ENCODE measurements at regions not wholly inside any gene's neighbourhood (a gene's known extent, or its start where the extent isn't known, plus 50 kb on each side); places are given as distances from the start of the nearest gene placed in this dataset.

DNA sequence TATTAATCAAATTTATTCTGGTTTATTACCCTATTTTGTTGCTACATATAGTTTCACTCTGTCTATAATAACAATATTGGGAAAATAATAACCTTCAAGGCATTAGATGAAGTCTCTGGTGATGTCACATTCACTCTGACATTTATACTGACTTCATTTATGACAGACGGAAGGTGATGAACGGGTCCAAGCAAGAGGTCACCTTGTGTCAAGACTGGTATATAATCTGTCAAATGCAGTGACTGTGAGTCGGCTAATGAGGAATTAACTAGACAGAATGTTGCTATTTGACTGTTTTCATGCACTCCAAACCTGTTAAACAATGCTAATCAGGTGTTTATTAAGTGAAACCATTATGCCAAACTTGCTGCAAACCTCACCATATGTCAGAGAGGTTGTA is 800.5 kb upstream of the KLHL1 start:
- no peak overlapping the region for H3K4me3 Mint-ChIP-seq (ENCODE audit: unreplicated experiment)
- no TSS peak for BruUV-seq (replicated peaks)
- H3K9me3 Mint-ChIP-seq (ENCODE audit: unreplicated experiment): no peaks in the 10 kb centered on the region
- no peaks in the 10 kb centered on the region for H3K4me1 Mint-ChIP-seq (ENCODE audit: insufficient read depth, unreplicated experiment)
- no peak overlapping the region for H3K27ac Mint-ChIP-seq (ENCODE audit: low read depth, unreplicated experiment)
- ChIA-PET CTCF (no interaction called here), POLR2A (no interaction called here)
- intact Hi-C loops (cut with micrococcal nuclease): no loop called here
- no peaks in the 10 kb centered on the region for H3K36me3 Mint-ChIP-seq (ENCODE audit: insufficient read depth, unreplicated experiment)
- DNase-seq (ENCODE audit: unreplicated experiment): no peak
- TF ChIP-seq, protein P1, sequence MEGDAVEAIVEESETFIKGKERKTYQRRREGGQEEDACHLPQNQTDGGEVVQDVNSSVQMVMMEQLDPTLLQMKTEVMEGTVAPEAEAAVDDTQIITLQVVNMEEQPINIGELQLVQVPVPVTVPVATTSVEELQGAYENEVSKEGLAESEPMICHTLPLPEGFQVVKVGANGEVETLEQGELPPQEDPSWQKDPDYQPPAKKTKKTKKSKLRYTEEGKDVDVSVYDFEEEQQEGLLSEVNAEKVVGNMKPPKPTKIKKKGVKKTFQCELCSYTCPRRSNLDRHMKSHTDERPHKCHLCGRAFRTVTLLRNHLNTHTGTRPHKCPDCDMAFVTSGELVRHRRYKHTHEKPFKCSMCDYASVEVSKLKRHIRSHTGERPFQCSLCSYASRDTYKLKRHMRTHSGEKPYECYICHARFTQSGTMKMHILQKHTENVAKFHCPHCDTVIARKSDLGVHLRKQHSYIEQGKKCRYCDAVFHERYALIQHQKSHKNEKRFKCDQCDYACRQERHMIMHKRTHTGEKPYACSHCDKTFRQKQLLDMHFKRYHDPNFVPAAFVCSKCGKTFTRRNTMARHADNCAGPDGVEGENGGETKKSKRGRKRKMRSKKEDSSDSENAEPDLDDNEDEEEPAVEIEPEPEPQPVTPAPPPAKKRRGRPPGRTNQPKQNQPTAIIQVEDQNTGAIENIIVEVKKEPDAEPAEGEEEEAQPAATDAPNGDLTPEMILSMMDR (IDR thresholded peaks at IDR 0.05; ENCODE audit: unreplicated experiment): no peak
- peaks cover 43% of the 10 kb centered on the region for H3K27me3 Mint-ChIP-seq (ENCODE audit: insufficient read depth, unreplicated experiment)

DNA sequence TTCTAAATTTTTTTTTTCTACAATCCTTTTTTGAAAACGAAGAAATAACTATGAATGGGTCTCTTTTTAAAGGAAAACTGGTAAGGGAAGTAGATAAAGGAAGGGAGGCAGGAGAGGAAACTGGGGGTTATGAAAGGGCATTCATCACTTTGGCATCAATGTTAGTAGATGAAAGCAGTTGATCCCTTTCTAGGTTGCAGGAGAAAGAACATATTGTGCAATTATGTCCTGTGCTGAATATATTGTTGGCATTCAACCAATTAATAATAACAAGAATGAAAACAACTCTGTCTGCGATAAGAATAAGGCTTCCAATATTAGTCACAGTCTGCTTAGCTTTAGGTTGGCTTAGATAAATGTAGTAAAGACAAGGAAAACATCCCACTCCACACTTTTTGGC is 796.8 kb upstream of the KLHL1 start:
- intact Hi-C loops (cut with micrococcal nuclease): no loop called here
- no peaks in the 10 kb centered on the region for H3K4me1 Mint-ChIP-seq (ENCODE audit: insufficient read depth, unreplicated experiment)
- H3K36me3 Mint-ChIP-seq (ENCODE audit: insufficient read depth, unreplicated experiment): no peaks in the 10 kb centered on the region
- DNase-seq (ENCODE audit: unreplicated experiment): no peak
- no TSS peak for BruUV-seq (replicated peaks)
- H3K4me3 Mint-ChIP-seq (ENCODE audit: unreplicated experiment): no peak overlapping the region
- ChIA-PET POLR2A (no interaction called here), CTCF (no interaction called here)
- peaks cover 52% of the 10 kb centered on the region for H3K27me3 Mint-ChIP-seq (ENCODE audit: insufficient read depth, unreplicated experiment)
- TF ChIP-seq, protein P1 (IDR thresholded peaks at IDR 0.05; ENCODE audit: unreplicated experiment): no peak
- no peaks in the 10 kb centered on the region for H3K9me3 Mint-ChIP-seq (ENCODE audit: unreplicated experiment)
- no peak overlapping the region for H3K27ac Mint-ChIP-seq (ENCODE audit: low read depth, unreplicated experiment)

DNA sequence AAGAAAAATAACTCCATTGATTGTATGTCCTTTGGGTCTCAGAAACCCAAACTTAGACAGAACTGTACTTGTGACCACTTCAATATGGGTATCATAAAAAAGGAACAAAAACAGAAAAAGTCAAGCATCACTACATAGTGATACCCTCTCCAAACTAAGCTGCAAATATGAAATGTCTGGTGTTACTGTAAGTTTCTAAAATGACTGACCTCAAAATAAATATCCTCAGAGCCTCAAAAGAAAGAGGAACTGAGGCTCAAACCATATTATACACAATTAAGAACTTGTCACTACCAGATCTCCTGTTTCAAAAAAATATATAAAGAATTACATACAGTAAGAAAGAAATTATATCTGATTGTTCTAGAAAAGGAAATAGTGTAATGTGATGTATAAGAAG is 787.9 kb upstream of the KLHL1 start:
- BruUV-seq (replicated peaks): no TSS peak
- H3K27me3 Mint-ChIP-seq (ENCODE audit: insufficient read depth, unreplicated experiment): peaks cover 6% of the 10 kb centered on the region
- TF ChIP-seq, protein P1 (IDR thresholded peaks at IDR 0.05; ENCODE audit: unreplicated experiment): no peak
- CTCF ChIA-PET: no interaction called here
- POLR2A ChIA-PET: no interaction called here
- DNase-seq (ENCODE audit: unreplicated experiment): no peak
- H3K4me1 Mint-ChIP-seq (ENCODE audit: insufficient read depth, unreplicated experiment): no peaks in the 10 kb centered on the region
- H3K27ac Mint-ChIP-seq (ENCODE audit: low read depth, unreplicated experiment): no peak overlapping the region
- H3K36me3 Mint-ChIP-seq (ENCODE audit: insufficient read depth, unreplicated experiment): no peaks in the 10 kb centered on the region
- no peaks in the 10 kb centered on the region for H3K9me3 Mint-ChIP-seq (ENCODE audit: unreplicated experiment)
- H3K4me3 Mint-ChIP-seq (ENCODE audit: unreplicated experiment): no peak overlapping the region
- intact Hi-C loops (cut with micrococcal nuclease): no loop called here

DNA sequence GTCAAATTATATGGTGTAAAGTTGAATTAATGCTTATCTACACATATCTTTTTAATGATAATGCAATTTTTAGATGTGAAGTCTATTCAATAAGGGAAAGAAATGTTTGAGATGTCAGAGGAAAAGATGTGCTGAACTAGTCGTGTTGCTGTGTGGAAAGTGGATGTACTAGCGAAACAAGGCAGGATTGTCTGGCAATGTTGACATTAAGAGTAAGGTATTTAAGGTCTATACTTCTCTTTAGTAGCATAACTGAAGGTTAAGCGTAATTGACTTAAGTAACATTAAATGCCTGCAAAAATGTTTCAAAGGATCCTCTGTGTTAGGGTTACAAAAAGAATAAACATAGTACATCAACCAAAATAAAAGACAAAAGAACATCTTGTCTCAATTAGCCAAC is 787.3 kb upstream of the KLHL1 start:
- Mint-ChIP-seq H3K4me1 (ENCODE audit: insufficient read depth, unreplicated experiment) (no peaks in the 10 kb centered on the region), H3K36me3 (ENCODE audit: insufficient read depth, unreplicated experiment) (no peaks in the 10 kb centered on the region), H3K9me3 (ENCODE audit: unreplicated experiment) (no peaks in the 10 kb centered on the region), H3K27ac (ENCODE audit: low read depth, unreplicated experiment) (no peak overlapping the region), H3K4me3 (ENCODE audit: unreplicated experiment) (no peak overlapping the region), H3K27me3 (ENCODE audit: insufficient read depth, unreplicated experiment) (peaks cover under 1% of the 10 kb centered on the region)
- POLR2A ChIA-PET: no interaction called here
- no TSS peak for BruUV-seq (replicated peaks)
- intact Hi-C loops (cut with micrococcal nuclease): no loop called here
- TF ChIP-seq, protein P1 (IDR thresholded peaks at IDR 0.05; ENCODE audit: unreplicated experiment): no peak
- CTCF ChIA-PET: no interaction called here
- no peak for DNase-seq (ENCODE audit: unreplicated experiment)

Data from MCF 10A (cell line).